ENCODE measurements at regions not wholly inside any gene's neighbourhood (a gene's known extent, or its start where the extent isn't known, plus 50 kb on each side); places are given as distances from the start of the nearest gene placed in this dataset.

DNA sequence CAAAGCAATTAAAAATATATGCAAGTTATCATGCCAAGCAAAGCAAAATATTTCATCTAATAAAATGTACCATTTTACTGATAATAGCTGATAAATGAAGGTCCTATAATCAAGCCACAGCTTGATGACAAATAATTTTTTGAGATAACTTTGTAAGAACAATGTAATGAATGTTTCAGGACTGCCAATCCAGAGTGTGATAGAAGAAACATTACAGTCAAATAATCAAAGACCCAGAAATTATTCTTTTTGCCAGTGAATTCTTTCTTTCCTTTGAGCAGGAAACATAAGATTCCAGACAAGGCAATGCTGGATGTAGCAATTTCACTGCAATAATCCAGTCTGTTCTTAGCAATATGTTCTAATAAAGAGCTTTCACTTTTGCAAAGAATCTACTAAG, 556.1 kb downstream of the PLOD2 start:
- TF ChIP-seq, protein P1, sequence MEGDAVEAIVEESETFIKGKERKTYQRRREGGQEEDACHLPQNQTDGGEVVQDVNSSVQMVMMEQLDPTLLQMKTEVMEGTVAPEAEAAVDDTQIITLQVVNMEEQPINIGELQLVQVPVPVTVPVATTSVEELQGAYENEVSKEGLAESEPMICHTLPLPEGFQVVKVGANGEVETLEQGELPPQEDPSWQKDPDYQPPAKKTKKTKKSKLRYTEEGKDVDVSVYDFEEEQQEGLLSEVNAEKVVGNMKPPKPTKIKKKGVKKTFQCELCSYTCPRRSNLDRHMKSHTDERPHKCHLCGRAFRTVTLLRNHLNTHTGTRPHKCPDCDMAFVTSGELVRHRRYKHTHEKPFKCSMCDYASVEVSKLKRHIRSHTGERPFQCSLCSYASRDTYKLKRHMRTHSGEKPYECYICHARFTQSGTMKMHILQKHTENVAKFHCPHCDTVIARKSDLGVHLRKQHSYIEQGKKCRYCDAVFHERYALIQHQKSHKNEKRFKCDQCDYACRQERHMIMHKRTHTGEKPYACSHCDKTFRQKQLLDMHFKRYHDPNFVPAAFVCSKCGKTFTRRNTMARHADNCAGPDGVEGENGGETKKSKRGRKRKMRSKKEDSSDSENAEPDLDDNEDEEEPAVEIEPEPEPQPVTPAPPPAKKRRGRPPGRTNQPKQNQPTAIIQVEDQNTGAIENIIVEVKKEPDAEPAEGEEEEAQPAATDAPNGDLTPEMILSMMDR (conservative IDR thresholded peaks at IDR 0.05 in 1 of 2, IDR thresholded peaks at IDR 0.05 in 1 of 2; ENCODE audit: low read depth in 1 of 2, low read length in 2 of 2), result no peak
- no peak for TF ChIP-seq EZH2 (IDR thresholded peaks at IDR 0.05; ENCODE audit: low read length, missing control alignments)
